NCI-H774 (cell line): ENCODE measurements at regions not wholly inside any gene's neighbourhood (a gene's known extent, or its start where the extent isn't known, plus 50 kb on each side); places are given as distances from the start of the nearest gene placed in this dataset.

Experiments used
- DNase-seq: peaks from one replicate; lab custom pipeline; 2025; lab: John Stamatoyannopoulos, UW

GRCh38 chr6:165913676-165914570 lies 250.9 kb upstream of the PDE10A start:
- DNase-seq = no peak

GRCh38 chr6:165910184-165910966 lies 247.3 kb upstream of the PDE10A start:
- no peak for DNase-seq

GRCh38 chr6:165906736-165907135 lies 243.7 kb upstream of the PDE10A start:
- no peak for DNase-seq

- no peak for DNase-seq
Measured at GRCh38 chr6:165905744-165906143, 242.7 kb upstream of the PDE10A start.

GRCh38 chr6:165900970-165901369 lies 237.9 kb upstream of the PDE10A start:
- no peak for DNase-seq

- no peak for DNase-seq
Measured at GRCh38 chr6:165899611-165900010, 236.6 kb upstream of the PDE10A start.

DNA sequence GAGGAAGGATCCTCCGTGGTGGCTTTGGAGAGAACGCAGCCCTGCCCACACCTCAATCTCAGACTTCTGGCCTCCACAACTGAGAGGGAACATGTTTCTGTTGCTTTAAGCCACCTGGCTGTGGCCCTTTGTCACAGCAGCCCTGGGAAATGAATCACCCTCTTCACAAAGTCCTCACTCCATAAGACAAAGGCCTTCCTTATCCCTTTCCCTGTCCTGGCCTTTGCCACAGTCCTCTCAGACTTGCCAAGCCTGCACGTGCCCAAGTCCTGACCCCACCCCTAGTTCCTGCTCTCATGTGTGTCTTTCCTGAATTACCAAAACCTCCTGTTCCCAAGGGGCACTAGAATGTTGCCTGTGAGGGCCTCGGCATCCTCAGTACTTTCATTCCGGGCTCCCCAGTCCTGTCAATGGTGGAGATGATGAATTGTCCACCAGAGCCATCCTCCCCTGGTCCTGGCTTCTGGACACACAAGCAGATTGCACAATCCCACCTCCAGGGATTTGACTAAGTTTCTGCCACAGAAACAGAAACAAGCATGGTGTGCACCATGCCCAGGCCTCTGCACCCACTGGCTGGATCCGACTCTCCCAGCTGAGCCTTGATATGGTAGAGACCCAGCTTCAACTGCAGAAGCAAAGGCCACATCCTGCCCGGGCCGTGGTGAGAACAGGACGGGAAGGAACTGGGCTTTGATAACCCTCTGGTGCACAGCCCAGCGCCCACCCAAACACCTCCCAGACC lies 232.6 kb upstream of the PDE10A start:
- DNase-seq = no peak

DNA sequence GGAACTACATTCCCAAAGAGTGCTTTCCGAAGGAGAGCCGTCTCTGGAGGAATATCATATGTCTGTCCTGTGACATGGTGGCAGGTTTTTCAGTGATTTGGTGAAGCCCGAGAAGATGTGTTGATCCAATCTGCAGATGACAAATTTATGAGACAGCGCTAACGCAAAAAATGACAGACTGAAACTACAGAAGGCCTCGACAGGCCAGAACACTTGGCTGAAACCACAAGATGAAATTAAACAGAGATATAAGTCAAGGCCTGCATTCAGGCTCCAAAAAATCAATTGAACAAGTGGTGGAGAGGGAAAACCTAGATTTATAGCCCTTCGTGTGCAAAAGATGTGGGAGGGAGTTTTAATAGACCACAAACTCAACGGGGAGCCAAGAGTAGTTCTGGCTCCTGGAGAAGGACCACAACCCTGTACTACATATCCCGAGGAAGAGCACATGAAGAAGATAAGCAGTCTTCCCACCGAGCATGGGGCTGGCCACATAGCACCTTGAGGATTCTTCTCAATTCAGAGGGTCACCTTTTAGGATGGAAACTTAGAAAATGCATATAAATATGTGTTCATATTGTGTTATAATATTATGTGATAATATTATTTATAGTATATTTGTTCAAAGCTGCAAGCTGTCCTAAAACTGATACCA lies 231.3 kb upstream of the PDE10A start:
- no peak for DNase-seq

DNA sequence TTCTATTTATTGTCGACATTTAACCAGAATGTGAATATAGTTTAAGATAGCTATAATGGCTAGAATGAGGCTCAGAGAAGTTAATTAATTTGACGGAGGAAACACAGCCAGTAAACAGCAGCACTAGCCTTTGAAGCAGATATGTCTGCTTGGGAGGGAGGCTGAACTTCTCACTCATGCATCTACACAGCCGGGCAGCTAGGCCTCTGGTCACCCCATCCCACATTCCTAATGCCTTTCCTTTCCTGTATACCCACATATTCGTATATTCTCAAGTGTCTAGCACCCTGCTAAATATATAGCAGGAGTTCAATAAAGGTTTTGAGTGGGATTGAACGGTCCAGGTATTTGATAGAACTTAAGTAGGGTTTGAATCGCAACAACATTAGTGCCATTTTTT lies 230.4 kb upstream of the PDE10A start:
- no peak for DNase-seq

- no peak for DNase-seq
Measured at GRCh38 chr6:165891320-165891719, 228.3 kb upstream of the PDE10A start.

- no peak for DNase-seq
Measured at GRCh38 chr6:165890404-165890735, 227.3 kb upstream of the PDE10A start.

DNA sequence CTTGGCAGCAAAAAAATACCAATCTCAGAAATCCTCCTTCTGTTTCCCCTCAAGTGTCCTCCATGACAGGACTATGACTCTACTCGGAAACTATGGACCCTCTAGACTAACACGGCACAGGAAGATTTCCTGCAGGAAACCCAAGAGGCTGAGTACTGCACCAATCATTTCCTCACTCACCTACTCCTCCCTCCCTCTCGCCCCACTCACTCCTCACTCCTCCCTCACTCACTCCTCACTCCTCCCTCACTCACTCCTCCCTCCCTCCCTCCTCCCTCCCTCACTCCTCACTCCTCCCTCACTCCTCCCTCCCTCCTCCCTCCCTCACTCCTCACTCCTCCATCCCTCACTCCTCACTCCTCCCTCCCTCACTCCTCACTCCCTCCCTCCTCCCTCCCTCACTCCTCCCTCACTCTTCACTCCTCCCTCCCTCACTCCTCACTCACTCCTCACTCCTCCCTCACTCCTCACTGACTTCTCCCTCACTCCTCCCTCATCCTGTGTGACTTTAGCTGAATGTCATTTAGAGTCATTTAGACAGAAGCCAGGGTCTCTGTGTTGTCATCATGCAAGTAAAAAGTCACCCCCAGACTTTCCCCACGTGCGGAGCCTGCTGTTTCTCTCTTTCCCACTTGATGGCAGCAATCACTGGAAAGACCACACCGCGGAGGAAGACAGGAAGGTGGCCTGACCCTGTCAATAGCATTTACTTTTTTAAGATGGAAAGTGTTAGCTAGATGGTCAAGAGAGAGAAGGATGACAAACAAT lies 226.8 kb upstream of the PDE10A start:
- DNase-seq = no peak

DNA sequence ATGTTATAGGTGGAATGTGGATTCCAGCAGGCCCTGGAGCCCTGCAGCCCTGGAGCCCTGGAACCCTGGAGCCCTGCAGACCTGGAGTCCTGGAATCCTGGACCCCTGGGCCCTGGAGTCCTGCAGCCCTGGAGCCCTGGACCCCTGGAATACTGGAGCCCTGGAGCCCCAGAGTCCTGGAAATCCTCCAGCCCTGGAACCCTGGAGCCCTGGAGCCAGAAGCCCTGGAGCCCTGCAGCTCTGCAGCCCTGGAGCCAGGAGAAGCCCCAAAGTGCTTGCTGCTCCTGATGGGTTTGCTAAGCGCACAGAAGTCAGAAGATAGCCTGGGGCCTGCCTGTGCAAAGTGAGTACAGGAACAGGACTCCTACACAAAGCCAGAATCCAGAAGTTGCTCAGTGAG lies 223.1 kb upstream of the PDE10A start:
- DNase-seq = no peak

DNA sequence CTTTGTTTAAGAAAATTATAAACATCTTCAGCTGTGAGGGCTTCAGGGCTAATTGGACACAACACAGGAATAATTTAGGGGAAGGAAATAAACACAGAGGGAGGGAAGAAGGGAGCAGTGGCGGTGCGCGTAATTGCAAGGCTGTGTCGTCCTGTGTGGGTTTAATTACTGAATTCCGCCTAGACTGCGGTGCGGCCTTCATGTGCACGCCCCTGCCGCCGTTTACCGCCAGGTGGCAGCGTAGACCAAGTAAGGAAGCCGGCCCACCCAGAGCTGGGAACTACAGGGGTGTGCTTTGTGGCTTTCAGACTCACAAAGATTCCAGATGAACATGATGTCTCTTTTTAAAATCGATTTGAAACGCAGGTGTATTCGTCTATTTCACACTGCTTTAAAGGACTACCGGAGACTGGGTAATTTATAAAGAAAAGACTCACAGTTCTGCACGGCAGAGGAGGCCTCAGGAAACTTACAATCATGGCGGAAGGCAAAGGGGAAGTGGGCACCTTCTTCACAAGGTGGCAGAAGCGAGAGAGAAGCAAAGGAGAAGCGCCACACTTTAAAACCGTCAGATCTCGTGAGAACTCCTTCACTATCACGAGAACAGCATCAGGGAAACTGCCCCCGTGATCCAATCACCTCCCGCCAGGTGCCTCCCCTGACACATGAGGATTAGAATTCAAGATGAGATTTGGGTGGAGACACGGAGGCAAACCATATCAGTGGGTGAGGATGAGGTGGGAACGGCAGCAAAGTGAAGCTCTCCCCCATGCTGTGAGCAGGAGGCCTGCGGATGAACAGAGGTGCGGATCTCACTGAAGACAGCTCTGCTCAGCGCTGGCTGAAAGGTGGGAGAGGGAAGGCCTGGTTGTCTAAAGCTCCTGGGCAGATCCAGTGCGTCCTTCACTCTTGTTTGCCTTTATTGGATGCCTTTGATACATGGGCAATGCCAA lies 222.0 kb upstream of the PDE10A start:
- DNase-seq = peak; percentile 28

GRCh38 chr6:165883851-165884640 lies 221.0 kb upstream of the PDE10A start:
- DNase-seq = no peak

DNA sequence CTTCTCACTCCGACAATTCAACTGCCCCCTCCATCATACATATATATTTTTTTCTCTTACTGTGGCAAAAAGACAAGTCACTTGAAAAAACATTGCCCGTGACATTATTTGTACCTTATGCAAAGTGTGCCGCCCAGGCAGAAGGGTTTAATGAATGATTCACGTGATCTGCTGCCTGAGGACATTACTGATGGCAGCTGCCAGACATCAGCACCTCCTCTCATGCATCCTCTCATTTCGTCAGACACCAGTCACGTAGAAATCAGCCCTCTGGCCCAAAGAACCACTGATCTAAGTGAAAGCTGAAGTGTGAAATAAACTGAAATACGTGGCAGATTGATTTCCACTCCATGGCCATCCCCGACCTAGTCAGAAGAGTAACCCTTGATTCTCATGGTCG lies 218.8 kb upstream of the PDE10A start:
- no peak for DNase-seq

GRCh38 chr6:165880686-165881085 lies 217.6 kb upstream of the PDE10A start:
- DNase-seq = no peak

DNA sequence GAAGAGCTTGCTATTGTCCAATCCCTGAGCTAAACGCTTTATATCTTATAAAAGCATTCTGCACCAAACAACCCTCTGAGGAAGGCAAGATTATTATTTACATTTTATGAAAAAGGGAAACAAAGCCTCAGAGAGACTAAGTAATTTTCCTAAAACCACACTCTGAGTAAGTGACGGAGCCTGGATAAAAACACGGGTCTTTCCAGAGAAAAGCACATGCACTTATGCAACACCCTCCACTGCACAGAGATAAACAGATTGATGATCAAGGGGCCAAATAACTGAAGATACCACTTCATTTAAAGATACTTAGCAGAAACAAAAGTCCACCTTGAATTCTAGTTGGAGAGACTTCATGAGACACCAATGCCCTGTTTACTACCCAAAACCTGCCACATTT lies 214.7 kb upstream of the PDE10A start:
- DNase-seq = no peak

- no peak for DNase-seq
Measured at GRCh38 chr6:165877192-165877591, 214.2 kb upstream of the PDE10A start.
